GM19324 (cell line): ENCODE measurements at regions not wholly inside any gene's neighbourhood (a gene's known extent, or its start where the extent isn't known, plus 50 kb on each side); places are given as distances from the start of the nearest gene placed in this dataset.
A peak's percentile ranks its signal among the peaks of the same experiment; 100 is the strongest.

Source experiments
- ATAC-seq: cut with Tn5 transposase; IDR thresholded peaks from one replicate; pipeline ENCODE4 v1.9.1; 2021; ENCODE audit warnings: mild to moderate bottlenecking, moderate library complexity; ENCODE audit not compliant: unreplicated experiment, low FRiP score

DNA sequence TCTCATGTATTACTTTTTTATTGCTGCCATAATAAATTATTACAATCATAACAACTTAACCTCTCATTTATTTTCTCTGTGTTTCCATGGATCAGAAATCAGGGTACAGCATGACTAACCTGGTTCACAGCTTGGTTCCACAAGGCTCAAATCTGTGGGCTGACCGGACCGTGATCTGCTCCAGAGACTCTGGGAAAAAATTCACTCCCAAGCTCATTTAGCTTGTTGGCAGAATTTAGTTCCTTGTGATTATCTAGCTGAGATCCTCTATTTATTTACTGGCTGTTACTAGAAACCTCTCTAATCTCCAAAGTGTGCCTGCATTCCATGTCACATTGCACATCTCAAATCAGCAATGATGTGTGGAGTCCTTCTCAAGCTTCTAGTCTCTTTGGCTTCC, 386.6 kb downstream of the DIPK2A start:
- ATAC-seq: no peak

- no peak for ATAC-seq
Observed at GRCh38 chr3:144361002-144361401, 389.4 kb downstream of the DIPK2A start.

GRCh38 chr3:144362126-144362525, 390.5 kb downstream of the DIPK2A start:
- no peak for ATAC-seq

- ATAC-seq: no peak
Observed at GRCh38 chr3:144363856-144364255, 392.2 kb downstream of the DIPK2A start.

DNA sequence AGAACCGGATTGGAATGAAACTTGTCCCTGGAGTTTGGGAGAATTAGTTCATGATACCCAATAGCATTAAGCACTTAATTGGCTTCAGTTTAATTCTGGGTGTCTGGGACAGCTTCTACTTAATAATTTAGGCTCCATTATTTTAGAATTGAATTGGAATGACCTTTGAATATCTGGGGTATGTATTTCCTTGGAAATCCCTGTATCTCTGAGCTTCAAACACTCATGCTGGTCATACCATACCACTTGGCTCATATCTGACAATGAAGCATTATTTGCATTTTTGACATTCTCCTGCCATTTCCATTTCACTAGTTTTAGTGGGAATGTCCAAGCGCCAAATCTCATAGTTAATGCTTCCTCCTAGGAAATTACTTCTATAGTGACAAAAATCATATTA, 393.1 kb downstream of the DIPK2A start:
- no peak for ATAC-seq

DNA sequence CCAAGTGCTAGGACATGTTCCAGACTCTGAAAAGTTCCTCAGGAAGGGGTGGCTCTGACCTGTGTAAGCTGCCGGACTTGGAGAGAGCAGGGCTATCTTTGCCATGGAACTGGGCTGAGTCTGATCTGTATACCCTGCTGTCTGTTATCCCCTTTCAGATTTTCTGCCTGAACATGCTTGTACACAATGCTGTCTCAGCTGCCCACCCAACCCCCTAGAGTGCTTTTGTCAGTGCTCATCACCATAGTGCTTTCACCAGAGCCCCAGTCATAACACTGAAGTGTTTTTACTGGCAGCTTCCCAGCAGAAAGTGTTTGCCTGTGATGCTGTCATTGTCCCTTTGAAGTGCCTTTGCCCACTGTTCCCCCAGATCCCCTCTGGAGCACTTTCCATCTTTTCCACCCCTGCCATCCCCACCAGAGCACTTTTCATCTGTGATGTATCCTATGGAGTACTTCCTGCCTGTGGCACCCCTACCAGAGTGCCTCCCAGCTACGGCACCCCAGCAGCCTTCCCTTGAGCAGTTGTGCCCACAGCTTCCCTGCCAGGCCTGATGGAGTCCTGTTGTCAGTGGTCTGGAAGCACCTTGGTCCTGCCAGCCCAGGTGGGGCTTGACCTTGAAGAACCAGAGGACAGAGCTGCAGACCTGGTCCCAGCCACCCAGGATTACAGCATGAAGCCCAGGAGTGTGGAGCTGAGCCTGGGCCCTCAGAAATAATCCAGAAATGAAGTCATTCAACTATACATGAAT, 397.7 kb downstream of the DIPK2A start:
- no peak for ATAC-seq

GRCh38 chr3:144375088-144375487, 403.5 kb downstream of the DIPK2A start:
- peak; percentile 43 for ATAC-seq

- no peak for ATAC-seq
Observed at GRCh38 chr3:144380849-144381248, 409.2 kb downstream of the DIPK2A start.

DNA sequence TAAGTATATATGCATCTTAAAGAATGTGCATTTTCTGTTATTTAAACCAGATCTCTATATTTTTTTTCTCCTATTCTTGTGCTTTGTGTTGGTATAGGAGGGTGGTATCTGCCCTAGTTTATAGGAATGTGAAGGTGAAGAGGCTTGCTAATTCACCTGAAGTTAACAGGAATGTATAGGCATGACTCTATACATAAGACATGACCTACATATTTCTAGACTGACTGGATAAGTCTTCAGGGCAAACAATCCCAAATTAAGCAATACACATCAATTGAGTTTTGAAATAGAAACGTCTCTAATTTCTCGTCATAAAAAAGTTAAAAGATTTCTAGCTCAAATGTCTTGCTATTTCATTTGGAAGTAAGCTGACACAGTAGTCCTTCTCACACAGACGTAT, 410.0 kb downstream of the DIPK2A start:
- no peak for ATAC-seq

DNA sequence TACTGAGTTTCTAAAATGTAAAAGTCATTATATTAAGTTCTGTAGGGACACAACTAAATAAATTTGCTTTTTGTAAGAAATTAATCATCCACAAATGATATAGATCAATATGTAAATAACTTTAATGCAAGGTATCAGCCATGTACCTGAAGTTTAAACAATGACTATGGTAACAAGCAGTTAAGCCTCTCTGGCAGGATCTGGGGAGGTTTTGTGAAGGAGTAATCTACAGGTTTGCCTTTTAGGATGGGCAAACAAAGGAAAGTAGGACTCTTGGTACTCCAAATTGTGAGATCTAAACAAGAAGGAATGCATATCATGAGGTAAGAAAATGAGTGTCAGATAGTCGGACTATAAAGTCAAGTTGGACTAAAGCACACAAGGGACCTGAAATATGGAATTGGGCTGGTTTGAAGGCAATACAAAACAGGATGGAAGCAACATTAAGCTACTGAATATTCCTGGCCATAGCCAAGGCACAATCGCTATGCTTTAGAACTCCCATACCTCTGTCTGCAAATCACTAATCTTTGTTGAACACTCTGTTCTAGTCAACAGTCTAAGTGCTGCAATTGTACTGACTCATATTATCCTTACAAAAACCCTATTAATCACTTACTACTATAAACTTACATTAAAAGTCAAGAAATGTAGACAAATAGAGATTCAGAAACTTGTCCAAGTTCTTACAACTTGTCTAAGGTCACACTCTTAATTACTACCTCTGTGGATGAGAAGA, 412.8 kb downstream of the DIPK2A start:
- ATAC-seq: no peak

GRCh38 chr3:144390786-144391185, 419.2 kb downstream of the DIPK2A start:
- no peak for ATAC-seq

- no peak for ATAC-seq
Observed at GRCh38 chr3:144391236-144391635, 419.6 kb downstream of the DIPK2A start.

GRCh38 chr3:144394032-144394431, 422.4 kb downstream of the DIPK2A start:
- ATAC-seq: no peak

DNA sequence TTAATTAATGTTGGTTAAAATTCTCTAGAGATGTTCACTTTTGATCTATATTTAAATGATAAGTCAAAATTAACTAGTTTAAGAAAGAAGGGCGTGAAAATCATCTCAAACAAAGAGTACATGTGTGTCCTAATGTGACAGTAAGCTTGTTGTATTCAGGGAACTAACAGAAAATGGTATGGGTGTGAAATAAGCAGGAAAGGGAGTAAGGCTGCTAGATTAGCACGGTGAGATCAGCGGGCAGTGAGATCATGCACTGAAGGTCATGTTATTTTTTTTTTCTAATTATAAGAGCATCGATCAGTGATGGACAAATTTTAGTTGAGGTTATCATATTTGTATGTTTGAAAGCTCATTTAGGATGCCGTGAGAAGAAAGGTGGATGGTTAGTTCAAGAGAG, 430.8 kb downstream of the DIPK2A start:
- ATAC-seq: no peak

- ATAC-seq: no peak
Observed at GRCh38 chr3:144403040-144403457, 431.4 kb downstream of the DIPK2A start.

DNA sequence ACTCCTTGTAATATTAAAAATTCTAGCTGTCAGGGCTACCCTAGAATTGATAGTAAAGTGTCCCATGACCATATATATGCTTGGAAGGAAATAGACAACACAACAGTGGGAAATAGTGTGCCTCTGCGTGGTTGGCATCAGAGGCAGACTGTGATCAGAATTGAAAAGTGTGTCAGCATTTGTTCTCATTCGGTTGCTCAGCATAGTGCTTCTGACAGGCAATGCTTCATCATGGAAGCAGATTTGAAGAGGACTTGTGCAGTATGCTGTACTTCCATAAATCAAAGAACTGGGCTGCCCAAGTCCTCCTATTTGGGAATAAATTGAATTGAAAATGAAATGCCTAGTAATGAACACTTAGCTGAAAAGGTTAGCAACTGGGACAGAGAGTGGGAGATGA, 435.7 kb downstream of the DIPK2A start:
- ATAC-seq: no peak

GRCh38 chr3:144409319-144409718, 437.7 kb downstream of the DIPK2A start:
- no peak for ATAC-seq

- no peak for ATAC-seq
Observed at GRCh38 chr3:144413068-144413467, 441.4 kb downstream of the DIPK2A start.

GRCh38 chr3:144415492-144415891, 443.9 kb downstream of the DIPK2A start:
- no peak for ATAC-seq

DNA sequence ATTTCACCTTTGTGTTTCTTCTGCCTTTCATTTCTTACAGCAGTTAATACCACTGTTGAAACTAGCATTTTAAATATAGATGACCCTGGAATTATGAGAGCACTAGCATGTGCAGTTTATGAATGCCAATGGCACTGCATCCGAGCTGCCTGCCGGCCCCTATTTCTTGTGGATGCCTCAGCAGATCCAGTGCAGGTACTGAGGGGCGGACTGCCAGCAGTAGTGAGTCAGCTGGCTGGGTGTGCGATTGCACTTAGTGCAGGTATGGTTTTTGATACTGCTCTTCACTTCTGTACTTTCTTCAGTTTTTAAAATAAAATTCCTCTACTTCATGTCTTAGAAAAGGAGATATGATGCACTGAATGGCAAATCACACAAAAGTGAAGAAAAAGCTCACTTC, 453.0 kb downstream of the DIPK2A start:
- no peak for ATAC-seq

- no peak for ATAC-seq
Observed at GRCh38 chr3:144426366-144426765, 454.7 kb downstream of the DIPK2A start.

- no peak for ATAC-seq
Observed at GRCh38 chr3:144426967-144427366, 455.3 kb downstream of the DIPK2A start.
